Left ventricle myocardium inferior (tissue), 1 donor: ENCODE measurements at regions not wholly inside any gene's neighbourhood (a gene's known extent, or its start where the extent isn't known, plus 50 kb on each side); places are given as distances from the start of the nearest gene placed in this dataset.

ENCODE experiments used
- DNase-seq: peaks from one replicate; pipeline ENCODE4 v3.0.0-alpha.2; 2020
- H3K27ac ChIP-seq: fragments of 200-600 bp; replicated peaks from 2 replicates; pipeline ENCODE4 v1.8.0; 2021
- H3K27me3 ChIP-seq: fragments of 200-600 bp; 2 replicates; pipeline ENCODE4 v1.8.0; 2021; ENCODE audit warnings: low read depth
- H3K36me3 ChIP-seq: fragments of 200-600 bp; 2 replicates; pipeline ENCODE4 v1.8.0; 2021
- H3K4me1 ChIP-seq: fragments of 200-600 bp; 2 replicates; pipeline ENCODE4 v1.8.0; 2021
- H3K4me3 ChIP-seq: fragments of 200-600 bp; 2 replicates; pipeline ENCODE4 v1.8.0; 2021; ENCODE audit warnings: mild to moderate bottlenecking, moderate library complexity
- H3K9me3 ChIP-seq: fragments of 200-600 bp; replicated peaks from 2 replicates; pipeline ENCODE4 v1.8.0; 2021
- CTCF ChIP-seq: fragments of 200-600 bp; IDR thresholded peaks from 2 replicates; pipeline ENCODE4 v1.8.0; 2021; ENCODE audit warnings: antibody characterized with exemption, mild to moderate bottlenecking, borderline replicate concordance
- intact Hi-C: fragments of 100-400 bp; cut with micrococcal nuclease; formaldehyde crosslinking; loops from one replicate; pipeline ENCODE4 v1.11.0; 2022
- donor health status: DM: no; HTN: yes; CAD: no; lungs with severe emphysema.

- no peak for DNase-seq
- no peaks in the 10 kb centered on the region for H3K36me3 ChIP-seq
- H3K4me3 ChIP-seq = no peak overlapping the region
- no peak for TF ChIP-seq CTCF
- intact Hi-C loops = no loop called here
- peaks cover 88% of the 10 kb centered on the region for H3K27me3 ChIP-seq
- H3K9me3 ChIP-seq = no peaks in the 10 kb centered on the region
- no peak overlapping the region for H3K27ac ChIP-seq
- no peaks in the 10 kb centered on the region for H3K4me1 ChIP-seq
These were observed 181.0 kb downstream of the CHST1 start for GRCh38 chr11:45484326-45484883.

- Histone ChIP-seq H3K4me3 (no peak overlapping the region), H3K9me3 (no peaks in the 10 kb centered on the region), H3K27ac (no peak overlapping the region), H3K27me3 (peaks cover 90% of the 10 kb centered on the region), H3K4me1 (no peaks in the 10 kb centered on the region), H3K36me3 (no peaks in the 10 kb centered on the region)
- no peak for TF ChIP-seq CTCF
- intact Hi-C loops = no loop called here
- DNase-seq = no peak
These were observed 182.0 kb downstream of the CHST1 start for GRCh38 chr11:45483416-45483815.

GRCh38 chr11:45482331-45482730 lies 183.1 kb downstream of the CHST1 start:
- DNase-seq = no peak
- intact Hi-C loops = no loop called here
- Histone ChIP-seq H3K36me3 (no peaks in the 10 kb centered on the region), H3K4me3 (no peak overlapping the region), H3K4me1 (no peaks in the 10 kb centered on the region), H3K27me3 (peaks cover 90% of the 10 kb centered on the region), H3K9me3 (no peaks in the 10 kb centered on the region), H3K27ac (no peak overlapping the region)
- TF ChIP-seq CTCF = no peak

- no peaks in the 10 kb centered on the region for H3K36me3 ChIP-seq
- DNase-seq = no peak
- H3K4me3 ChIP-seq = no peak overlapping the region
- H3K4me1 ChIP-seq = no peaks in the 10 kb centered on the region
- TF ChIP-seq CTCF = no peak
- no peaks in the 10 kb centered on the region for H3K9me3 ChIP-seq
- H3K27ac ChIP-seq = no peak overlapping the region
- H3K27me3 ChIP-seq = peaks cover 78% of the 10 kb centered on the region
- intact Hi-C loops = no loop called here
These were observed 184.4 kb downstream of the CHST1 start for GRCh38 chr11:45481026-45481425.

GRCh38 chr11:45477588-45477987 lies 187.8 kb downstream of the CHST1 start:
- H3K4me1 ChIP-seq = no peaks in the 10 kb centered on the region
- TF ChIP-seq CTCF = no peak
- no peak for DNase-seq

GRCh38 chr11:45476126-45476525 lies 189.3 kb downstream of the CHST1 start:
- H3K36me3 ChIP-seq = no peaks in the 10 kb centered on the region
- no peaks in the 10 kb centered on the region for H3K9me3 ChIP-seq
- TF ChIP-seq CTCF = no peak
- intact Hi-C loops = no loop called here
- H3K4me1 ChIP-seq = no peaks in the 10 kb centered on the region
- no peak overlapping the region for H3K4me3 ChIP-seq
- no peak overlapping the region for H3K27ac ChIP-seq
- DNase-seq = no peak
- peaks cover 33% of the 10 kb centered on the region for H3K27me3 ChIP-seq

More at GRCh38 chr11:45477588-45477987, 187.8 kb downstream of the CHST1 start:
- Histone ChIP-seq H3K4me3 (no peak overlapping the region), H3K9me3 (no peaks in the 10 kb centered on the region), H3K27ac (no peak overlapping the region), H3K27me3 (peaks cover 45% of the 10 kb centered on the region), H3K36me3 (no peaks in the 10 kb centered on the region)
- intact Hi-C loops = no loop called here
